ENCODE measurements at regions not wholly inside any gene's neighbourhood (a gene's known extent, or its start where the extent isn't known, plus 50 kb on each side); places are given as distances from the start of the nearest gene placed in this dataset.

DNA sequence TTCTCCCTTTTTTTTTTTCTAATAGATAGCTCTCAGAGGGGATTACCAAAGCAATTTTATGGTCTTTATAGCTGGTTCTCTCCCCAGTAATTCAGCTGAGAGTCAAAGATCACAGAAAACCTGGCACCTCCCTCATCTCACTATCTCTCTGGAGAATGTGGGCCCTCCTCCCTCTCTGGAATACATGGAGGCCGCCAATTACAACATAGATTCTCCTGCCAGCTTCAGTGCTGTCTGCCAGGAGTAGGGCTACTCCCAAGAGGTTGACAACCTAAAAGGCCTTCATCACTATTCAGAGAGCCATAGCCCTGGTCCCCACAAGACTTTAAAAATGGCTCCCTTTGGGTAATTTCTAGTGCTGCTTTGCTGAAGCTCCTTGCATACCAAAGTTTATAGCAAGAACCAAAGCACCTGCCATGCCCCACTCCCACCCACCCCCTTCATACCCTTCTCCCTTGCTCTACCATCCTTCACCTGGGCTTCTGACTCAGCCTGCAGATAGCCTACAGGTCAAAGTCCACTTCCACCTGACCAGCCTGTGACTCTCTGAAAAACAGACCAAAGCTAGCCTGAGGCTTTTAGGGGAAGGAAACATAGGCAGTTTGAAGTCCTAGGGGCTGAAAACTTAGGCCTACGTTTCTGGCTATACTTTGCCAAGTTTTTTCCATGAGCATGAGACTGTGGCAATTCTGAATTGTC lies 472.3 kb downstream of the TNS1 start:
- TF ChIP-seq POLR2AphosphoS5 (IDR thresholded peaks at IDR 0.05; ENCODE audit: low read depth, low read length) (no peak), SIN3A (IDR thresholded peaks at IDR 0.05; ENCODE audit: borderline replicate concordance, insufficient read depth, low read depth, low read length) (no peak), TCF7L2 (IDR thresholded peaks at IDR 0.05; ENCODE audit: low read depth, low read length) (no peak)
- TF ChIP-seq, protein P1, sequence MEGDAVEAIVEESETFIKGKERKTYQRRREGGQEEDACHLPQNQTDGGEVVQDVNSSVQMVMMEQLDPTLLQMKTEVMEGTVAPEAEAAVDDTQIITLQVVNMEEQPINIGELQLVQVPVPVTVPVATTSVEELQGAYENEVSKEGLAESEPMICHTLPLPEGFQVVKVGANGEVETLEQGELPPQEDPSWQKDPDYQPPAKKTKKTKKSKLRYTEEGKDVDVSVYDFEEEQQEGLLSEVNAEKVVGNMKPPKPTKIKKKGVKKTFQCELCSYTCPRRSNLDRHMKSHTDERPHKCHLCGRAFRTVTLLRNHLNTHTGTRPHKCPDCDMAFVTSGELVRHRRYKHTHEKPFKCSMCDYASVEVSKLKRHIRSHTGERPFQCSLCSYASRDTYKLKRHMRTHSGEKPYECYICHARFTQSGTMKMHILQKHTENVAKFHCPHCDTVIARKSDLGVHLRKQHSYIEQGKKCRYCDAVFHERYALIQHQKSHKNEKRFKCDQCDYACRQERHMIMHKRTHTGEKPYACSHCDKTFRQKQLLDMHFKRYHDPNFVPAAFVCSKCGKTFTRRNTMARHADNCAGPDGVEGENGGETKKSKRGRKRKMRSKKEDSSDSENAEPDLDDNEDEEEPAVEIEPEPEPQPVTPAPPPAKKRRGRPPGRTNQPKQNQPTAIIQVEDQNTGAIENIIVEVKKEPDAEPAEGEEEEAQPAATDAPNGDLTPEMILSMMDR (IDR thresholded peaks at IDR 0.05): no peak
- TF ChIP-seq, protein P2, sequence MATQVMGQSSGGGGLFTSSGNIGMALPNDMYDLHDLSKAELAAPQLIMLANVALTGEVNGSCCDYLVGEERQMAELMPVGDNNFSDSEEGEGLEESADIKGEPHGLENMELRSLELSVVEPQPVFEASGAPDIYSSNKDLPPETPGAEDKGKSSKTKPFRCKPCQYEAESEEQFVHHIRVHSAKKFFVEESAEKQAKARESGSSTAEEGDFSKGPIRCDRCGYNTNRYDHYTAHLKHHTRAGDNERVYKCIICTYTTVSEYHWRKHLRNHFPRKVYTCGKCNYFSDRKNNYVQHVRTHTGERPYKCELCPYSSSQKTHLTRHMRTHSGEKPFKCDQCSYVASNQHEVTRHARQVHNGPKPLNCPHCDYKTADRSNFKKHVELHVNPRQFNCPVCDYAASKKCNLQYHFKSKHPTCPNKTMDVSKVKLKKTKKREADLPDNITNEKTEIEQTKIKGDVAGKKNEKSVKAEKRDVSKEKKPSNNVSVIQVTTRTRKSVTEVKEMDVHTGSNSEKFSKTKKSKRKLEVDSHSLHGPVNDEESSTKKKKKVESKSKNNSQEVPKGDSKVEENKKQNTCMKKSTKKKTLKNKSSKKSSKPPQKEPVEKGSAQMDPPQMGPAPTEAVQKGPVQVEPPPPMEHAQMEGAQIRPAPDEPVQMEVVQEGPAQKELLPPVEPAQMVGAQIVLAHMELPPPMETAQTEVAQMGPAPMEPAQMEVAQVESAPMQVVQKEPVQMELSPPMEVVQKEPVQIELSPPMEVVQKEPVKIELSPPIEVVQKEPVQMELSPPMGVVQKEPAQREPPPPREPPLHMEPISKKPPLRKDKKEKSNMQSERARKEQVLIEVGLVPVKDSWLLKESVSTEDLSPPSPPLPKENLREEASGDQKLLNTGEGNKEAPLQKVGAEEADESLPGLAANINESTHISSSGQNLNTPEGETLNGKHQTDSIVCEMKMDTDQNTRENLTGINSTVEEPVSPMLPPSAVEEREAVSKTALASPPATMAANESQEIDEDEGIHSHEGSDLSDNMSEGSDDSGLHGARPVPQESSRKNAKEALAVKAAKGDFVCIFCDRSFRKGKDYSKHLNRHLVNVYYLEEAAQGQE (IDR thresholded peaks at IDR 0.05; ENCODE audit: insufficient read depth in 1 of 2, low read depth in 2 of 2, low read length in 1 of 2): no peak
- ATAC-seq (no peak), DNase-seq (ENCODE audit: low read depth, low spot score) (no peak)
- Histone ChIP-seq H3K36me3 (ENCODE audit: control insufficient read depth, insufficient read depth, low read length) (no peaks in the 10 kb centered on the region), H3K27ac (ENCODE audit: low read length) (no peak overlapping the region), H3K4me1 (ENCODE audit: control insufficient read depth, insufficient read depth, low read length) (no peaks in the 10 kb centered on the region), H3K27me3 (ENCODE audit: control insufficient read depth, insufficient read depth, low read length) (no peaks in the 10 kb centered on the region; the same call in 1 of the 2 replicates), H3K4me3 (ENCODE audit: low read depth in 2 of 2, low read length in 2 of 2) (no peak overlapping the region), H3K9me3 (ENCODE audit: control insufficient read depth, insufficient read depth, low read depth, low read length) (no peaks in the 10 kb centered on the region)
- intact Hi-C loops (cut with micrococcal nuclease; ENCODE audit: unreplicated experiment) (no loop called here), in situ Hi-C loops (cut with HindIII; ENCODE audit: low pct_unique_long_range_greater_than_20kb, low sequenced_read_pairs) (no loop called here)
- ChIA-PET CTCF (no interaction called here), POLR2A (no interaction called here)
- no TSS peak for BruUV-seq (replicated peaks)

DNA sequence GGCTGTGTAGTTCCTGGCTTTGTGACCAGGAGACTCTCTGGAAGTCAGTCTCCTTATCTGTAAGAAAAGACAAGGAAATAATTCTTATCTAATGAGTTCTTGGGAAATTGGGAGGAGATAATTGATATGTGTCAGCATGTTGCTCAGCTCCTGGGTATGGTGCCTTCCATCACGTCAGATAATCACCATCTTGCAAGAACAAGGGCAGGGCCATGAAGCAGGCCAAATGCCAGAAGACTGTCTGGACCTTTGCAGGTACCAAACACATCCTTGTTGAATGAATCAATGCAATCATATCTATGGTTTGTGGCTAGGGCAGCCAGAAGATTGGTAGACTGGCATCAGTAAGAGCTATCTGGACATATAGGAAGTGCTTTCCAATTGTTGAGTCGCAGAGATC lies 473.5 kb downstream of the TNS1 start:
- intact Hi-C loops (cut with micrococcal nuclease; ENCODE audit: unreplicated experiment) (no loop called here), in situ Hi-C loops (cut with HindIII; ENCODE audit: low pct_unique_long_range_greater_than_20kb, low sequenced_read_pairs) (no loop called here)
- H3K36me3 ChIP-seq (ENCODE audit: control insufficient read depth, insufficient read depth, low read length): no peaks in the 10 kb centered on the region
- no peaks in the 10 kb centered on the region for H3K9me3 ChIP-seq (ENCODE audit: control insufficient read depth, insufficient read depth, low read depth, low read length)
- no TSS peak for BruUV-seq (replicated peaks)
- H3K4me3 ChIP-seq (ENCODE audit: low read depth in 2 of 2, low read length in 2 of 2): no peak overlapping the region
- CTCF ChIA-PET: no interaction called here
- H3K27me3 ChIP-seq (ENCODE audit: control insufficient read depth, insufficient read depth, low read length): no peaks in the 10 kb centered on the region
- TF ChIP-seq, protein P1 (IDR thresholded peaks at IDR 0.05): no peak
- TF ChIP-seq SIN3A (IDR thresholded peaks at IDR 0.05; ENCODE audit: borderline replicate concordance, insufficient read depth, low read depth, low read length) (no peak), POLR2AphosphoS5 (IDR thresholded peaks at IDR 0.05; ENCODE audit: low read depth, low read length) (no peak), TCF7L2 (IDR thresholded peaks at IDR 0.05; ENCODE audit: low read depth, low read length) (no peak)
- TF ChIP-seq, protein P2 (IDR thresholded peaks at IDR 0.05; ENCODE audit: insufficient read depth in 1 of 2, low read depth in 2 of 2, low read length in 1 of 2): no peak
- H3K4me1 ChIP-seq (ENCODE audit: control insufficient read depth, insufficient read depth, low read length): no peaks in the 10 kb centered on the region
- DNase-seq (ENCODE audit: low read depth, low spot score) (no peak), ATAC-seq (no peak)
- no peak overlapping the region for H3K27ac ChIP-seq (ENCODE audit: low read length)
- POLR2A ChIA-PET: no interaction called here

Measured in Panc1 (cell line).